GM18907 (cell line): ENCODE measurements at regions not wholly inside any gene's neighbourhood (a gene's known extent, or its start where the extent isn't known, plus 50 kb on each side); places are given as distances from the start of the nearest gene placed in this dataset.
A peak's percentile ranks its signal among the peaks of the same experiment; 100 is the strongest.

Source experiments
- ATAC-seq: cut with Tn5 transposase; IDR thresholded peaks from one replicate; pipeline ENCODE4 v1.9.1; 2021; ENCODE audit warnings: mild to moderate bottlenecking, moderate library complexity; ENCODE audit not compliant: unreplicated experiment

DNA sequence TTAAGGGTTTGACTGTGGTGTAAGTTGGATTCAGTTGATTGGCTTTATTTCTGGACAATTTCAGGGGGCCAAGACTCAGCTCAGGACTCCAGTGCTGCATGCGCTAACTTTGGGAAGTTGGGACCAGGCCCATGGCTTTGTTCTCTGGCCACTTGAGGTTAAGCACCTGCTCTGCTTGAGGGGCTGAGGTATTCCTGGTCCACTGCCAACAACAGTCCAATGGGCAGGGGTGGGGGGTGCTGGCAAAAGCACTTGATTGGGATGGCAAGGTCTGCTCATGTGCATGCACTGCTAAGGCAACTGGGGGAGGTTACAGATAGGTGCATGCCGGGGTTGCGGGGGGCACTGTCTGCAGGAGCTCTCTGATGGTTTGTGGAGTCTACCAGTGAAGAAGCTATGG is 52.6 kb upstream of the ASB17 start:
- ATAC-seq = no peak

DNA sequence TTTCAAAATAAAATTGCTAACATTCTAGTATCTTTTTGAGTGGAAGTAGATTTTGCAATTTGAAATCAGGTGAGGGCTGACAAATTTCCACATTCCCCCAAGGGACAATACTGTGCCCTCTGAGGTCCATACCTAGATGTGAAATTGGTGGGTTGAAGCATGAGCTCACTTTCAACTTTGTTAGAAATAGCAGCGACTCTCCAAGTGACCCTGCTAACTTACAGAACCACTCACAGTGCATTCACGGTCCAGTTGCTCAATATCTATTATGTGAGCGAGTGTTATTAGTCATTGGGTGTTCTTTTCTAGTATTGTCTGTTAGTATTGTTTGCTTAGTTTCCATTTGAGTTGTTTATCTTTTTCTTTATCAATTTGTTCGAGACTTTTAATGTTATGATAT is 53.6 kb upstream of the ASB17 start:
- ATAC-seq = peak; percentile 96

DNA sequence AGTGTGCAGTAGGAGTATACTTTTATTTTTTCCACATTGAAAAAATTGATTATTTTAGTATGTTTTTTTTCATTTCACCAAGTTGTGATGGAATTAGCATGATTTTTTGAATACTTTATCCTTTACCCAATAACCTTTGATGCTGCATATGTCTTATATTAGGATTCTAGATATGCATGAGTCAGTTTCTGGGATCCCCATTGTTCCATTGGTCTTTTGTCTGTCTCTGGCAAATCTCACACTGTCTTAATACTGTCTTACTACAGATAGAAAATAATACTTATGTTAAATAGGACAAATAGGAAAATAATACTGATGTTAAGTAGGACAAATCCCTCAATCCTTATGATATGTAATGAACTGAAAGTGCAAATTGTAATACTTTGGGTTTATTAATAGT is 54.3 kb upstream of the ASB17 start:
- ATAC-seq = no peak

GRCh38 chr1:75989121-75989520 is 56.9 kb upstream of the ASB17 start:
- no peak for ATAC-seq

DNA sequence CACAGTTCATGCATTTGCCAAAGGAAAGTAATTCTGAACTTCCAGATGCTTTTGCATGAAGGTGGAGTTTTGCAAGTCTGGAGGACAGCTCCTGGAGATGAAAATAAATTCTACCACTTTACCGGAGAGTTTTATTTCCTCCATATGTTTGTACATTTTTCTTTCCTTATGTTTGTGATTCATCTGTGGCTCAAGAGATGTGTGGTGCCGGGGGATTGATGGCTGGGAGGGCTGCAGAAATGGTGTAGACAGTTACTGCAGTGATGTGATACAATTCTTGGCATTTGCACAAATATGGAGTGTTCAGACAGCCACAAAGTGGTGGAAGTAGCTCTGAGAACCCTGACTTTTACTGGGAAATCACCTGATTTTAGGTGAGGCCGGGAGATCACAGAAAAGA is 58.5 kb upstream of the ASB17 start:
- ATAC-seq = no peak

DNA sequence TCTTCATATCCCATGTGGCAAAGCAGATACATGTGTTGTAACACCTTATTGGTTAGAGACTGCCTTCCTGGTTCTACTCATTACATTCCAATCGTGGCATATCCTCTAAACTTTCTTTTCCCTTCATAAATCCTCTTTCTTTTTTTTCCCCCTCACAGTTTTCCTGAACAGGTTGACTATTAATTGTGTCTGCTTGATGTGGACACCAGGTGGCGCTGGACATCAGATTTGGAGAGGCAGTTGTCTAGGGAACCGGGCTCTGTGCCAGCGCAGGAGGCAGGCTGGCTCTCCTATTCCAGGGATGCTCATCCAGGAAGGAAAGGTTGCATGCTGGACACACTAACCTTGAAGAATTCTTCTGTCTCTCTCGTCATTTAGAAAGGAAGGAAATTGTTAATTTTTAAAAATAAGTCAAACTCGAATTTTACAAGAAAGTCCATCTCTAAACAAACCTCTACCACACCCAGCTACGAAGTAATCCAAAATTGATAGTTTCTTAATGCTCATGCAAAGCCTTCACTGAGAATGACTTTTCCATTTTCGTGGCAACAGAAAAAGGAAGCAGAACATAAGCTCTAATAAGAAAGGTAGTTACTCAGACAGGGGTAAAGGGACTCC is 59.4 kb upstream of the ASB17 start:
- ATAC-seq = peak; percentile 87

- no peak for ATAC-seq
These were observed 60.1 kb upstream of the ASB17 start for GRCh38 chr1:75992312-75992711.

GRCh38 chr1:75993661-75994060 is 61.5 kb upstream of the ASB17 start:
- no peak for ATAC-seq

DNA sequence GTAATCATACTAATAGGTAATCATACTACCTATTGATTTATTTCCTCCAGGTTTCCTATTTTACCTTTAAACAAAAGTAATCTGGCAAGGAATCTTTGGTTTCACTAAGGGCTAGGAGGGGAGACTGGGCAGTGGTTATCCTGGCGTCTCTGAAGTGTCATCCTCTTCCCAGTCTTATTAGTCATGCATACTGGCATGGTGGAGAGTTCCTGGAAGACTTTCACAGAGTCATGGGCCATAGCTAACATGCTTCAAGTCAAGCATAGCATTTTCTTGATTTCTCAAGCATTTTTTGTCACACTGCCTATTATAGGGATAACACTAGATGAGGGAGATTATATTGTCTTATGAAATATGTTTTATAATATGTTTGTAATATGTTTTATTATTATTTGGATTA is 64.0 kb upstream of the ASB17 start:
- no peak for ATAC-seq

DNA sequence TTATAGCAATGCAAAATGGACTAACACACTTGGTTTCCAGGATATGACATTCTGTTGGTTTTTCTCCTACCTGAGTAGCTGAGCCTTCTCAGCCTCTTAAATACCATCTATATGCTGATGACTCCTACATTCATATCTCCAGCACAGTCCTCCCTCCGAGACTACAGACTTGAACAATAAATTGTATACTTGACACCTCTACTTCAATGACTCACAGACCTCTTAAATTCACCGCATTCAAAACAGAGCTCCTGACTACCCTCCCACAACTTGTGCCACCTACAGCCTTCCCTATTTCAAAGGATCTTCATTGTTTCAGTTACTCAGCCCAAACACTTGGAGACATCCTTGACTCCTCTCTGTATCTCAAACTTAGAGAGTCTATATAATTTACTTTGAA is 66.8 kb upstream of the ASB17 start:
- ATAC-seq = no peak

DNA sequence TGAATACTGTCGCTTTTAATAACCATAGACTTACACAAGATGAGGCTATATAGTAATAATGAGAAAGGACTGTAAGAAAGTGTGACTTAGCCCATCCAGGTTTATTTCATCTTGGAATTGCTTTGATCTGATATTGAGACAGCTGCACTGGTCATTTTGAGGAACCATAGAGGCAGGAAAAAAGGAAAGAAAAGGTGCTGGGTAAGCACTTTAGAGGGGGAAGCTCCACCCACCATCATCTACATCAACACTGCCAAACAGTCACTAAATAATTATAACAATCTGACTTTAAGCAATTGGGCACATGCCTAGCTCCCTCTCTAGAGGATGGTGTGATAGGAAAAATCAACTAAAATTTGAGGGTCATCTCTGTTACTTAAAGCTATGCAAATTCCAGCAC is 70.6 kb upstream of the ST6GALNAC3 start:
- ATAC-seq = no peak

GRCh38 chr1:76005765-76006164 is 68.8 kb upstream of the ST6GALNAC3 start:
- no peak for ATAC-seq

DNA sequence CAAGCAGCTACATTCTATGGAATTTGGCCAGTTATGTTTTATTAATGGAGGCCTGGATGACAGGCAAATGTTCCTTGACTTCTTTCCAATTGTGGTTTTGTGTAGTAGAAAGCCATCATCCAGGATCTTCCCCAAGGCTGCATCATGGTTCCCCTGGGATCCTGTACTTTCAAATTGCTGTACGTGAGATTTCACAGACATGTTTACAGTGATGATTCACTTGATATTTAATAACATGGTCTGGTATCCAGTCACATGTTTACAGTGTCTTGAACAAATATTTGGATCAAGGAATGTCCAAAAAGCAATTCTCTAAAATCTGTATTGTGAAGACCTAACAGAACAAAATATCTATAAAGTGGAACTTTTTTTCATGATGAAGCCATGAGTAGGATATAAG is 68.3 kb upstream of the ST6GALNAC3 start:
- no peak for ATAC-seq

DNA sequence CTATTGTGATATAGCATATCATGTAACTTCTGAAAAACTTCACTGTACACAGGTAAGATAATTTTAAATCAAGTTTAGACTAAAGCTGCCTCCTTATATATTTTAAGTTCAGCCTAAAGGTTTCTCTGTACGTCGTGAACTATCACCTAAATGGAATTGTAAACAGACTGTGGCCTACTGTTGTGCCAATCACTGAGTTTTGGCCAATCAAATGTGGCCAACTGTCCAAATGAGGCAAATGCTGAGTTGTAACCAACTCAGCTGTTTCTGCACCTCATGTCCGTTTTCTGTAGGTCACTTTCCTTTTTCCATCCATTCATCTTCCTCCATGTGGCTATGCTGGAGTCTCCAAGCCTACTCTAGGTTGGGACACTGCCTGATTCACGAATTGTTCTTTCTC is 63.7 kb upstream of the ST6GALNAC3 start:
- no peak for ATAC-seq

GRCh38 chr1:76012341-76013205 is 62.0 kb upstream of the ST6GALNAC3 start:
- ATAC-seq = no peak

DNA sequence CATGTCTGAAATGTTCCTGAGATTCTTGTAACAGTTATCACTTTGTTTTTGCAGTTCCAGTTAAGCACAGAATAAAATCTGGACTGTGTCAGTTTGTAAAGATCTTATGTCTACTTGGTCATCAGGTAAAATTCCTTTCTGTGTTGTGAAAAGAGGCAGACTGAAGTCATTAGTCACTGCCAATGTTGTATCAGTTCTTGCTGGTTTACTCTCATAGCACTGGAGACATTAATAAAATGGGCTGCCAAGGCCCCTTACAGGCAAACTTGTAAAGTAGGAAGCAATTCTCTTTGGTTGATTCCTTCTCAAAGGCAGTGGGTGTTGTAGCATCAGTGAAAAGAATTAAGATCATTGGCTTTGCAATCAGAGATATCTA is 61.4 kb upstream of the ST6GALNAC3 start:
- no peak for ATAC-seq

GRCh38 chr1:76015478-76016103 is 59.0 kb upstream of the ST6GALNAC3 start:
- no peak for ATAC-seq

- no peak for ATAC-seq
These were observed 56.5 kb upstream of the ST6GALNAC3 start for GRCh38 chr1:76018045-76018444.

- no peak for ATAC-seq
These were observed 52.7 kb upstream of the ST6GALNAC3 start for GRCh38 chr1:76021846-76022245.

DNA sequence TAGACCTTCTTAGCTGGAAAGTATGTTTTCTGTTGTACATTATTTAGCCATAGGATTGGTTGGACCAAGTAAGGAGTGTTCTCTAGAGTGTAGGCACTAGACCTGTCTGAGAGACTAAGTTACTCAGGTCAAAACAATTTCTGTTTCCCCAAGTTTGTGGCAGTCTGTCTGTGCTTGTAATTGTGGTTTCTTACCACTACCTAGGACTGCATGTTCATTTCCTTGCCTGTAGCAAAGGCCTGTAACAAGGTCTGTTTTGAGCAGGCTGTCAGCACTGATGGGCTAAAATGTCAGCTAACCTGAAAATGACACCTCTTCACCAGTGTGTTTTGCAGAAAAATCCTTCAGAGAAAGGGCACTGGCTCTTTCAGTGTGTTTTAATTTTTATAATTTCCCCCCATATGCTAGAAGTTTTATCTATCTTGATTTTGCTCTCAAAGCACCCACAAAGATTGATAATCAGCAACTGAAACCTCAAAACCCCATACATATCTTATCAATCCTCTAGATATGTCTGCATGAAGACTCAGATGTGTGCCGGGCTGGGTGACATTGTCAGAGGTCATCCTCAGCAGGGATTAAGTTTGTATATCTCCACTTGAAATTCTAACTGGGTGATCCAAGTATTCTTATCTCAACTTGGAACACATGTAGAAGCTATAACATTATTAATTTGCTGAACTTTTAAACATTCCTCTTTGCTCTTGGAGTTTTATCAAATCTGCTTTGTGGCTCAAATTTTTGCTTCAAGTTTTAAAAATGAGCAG is 50.7 kb upstream of the ST6GALNAC3 start:
- no peak for ATAC-seq
